ENCODE measurements at regions not wholly inside any gene's neighbourhood (a gene's known extent, or its start where the extent isn't known, plus 50 kb on each side); places are given as distances from the start of the nearest gene placed in this dataset.

- H3K4me3 ChIP-seq (ENCODE audit: low read depth, low read length): no peak overlapping the region
- POLR2A ChIA-PET: no interaction called here
- CTCF ChIA-PET: interaction anchor here (1.4 kb wide), 1 partner anchor 26 kb away, joined by 4 read pairs; no protein-coding TSS in a partner anchor
- DNase-seq (ENCODE audit: low read depth, low spot score): no peak
- no peak for TF ChIP-seq CTCF (IDR thresholded peaks at IDR 0.05; ENCODE audit: insufficient read depth, low read length, missing control alignments)
These were observed 163.5 kb downstream of the AACS start for GRCh38 chr12:125228519-125229260.

DNA sequence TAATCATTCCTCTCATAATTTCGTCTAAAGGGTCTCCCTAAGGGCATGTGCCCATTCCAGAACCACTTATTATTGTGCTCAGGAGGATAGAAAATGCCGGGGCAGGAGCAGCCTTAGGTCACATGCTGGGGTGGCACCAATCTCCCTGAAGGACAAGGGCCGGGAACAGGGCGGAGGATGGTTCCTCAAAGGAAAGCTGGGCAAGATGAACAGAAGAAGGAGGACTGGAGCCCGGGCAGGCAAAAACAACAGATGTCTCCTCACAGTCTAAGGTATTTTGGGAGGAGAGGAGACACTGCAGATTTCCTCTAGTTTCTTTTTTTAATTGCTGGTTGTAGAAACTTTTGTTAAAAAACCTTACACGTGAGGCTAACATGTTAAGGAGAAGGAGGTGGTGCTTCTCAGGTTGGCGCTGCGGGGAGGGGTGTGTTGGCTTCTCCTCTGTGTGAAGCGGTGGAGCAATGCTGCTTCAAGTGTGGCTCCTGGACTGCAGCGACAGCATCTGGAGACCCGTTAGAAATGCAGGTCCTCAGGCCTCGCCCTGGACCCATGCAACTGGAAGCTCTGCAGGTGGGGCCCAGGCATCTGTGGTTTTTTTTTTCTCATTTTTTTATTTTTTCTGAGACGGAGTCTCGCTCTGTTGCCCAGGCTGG is 164.8 kb downstream of the AACS start:
- DNase-seq (ENCODE audit: low read depth, low spot score): no peak
- ChIA-PET CTCF (no interaction called here), POLR2A (no interaction called here)
- TF ChIP-seq CTCF (IDR thresholded peaks at IDR 0.05; ENCODE audit: insufficient read depth, low read length, missing control alignments): no peak
- H3K4me3 ChIP-seq (ENCODE audit: low read depth, low read length): no peak overlapping the region

- no peak for TF ChIP-seq CTCF (IDR thresholded peaks at IDR 0.05; ENCODE audit: insufficient read depth, low read length, missing control alignments)
- ChIA-PET POLR2A (no interaction called here), CTCF (no interaction called here)
- no peak for DNase-seq (ENCODE audit: low read depth, low spot score)
- H3K4me3 ChIP-seq (ENCODE audit: low read depth, low read length): no peak overlapping the region
These were observed 168.1 kb downstream of the AACS start for GRCh38 chr12:125233319-125233718.

- ChIA-PET CTCF (no interaction called here), POLR2A (no interaction called here)
These were observed 174.3 kb downstream of the AACS start for GRCh38 chr12:125239563-125239962.

GRCh38 chr12:125240717-125241116 is 175.5 kb downstream of the AACS start:
- DNase-seq (ENCODE audit: low read depth, low spot score): no peak
- no peak overlapping the region for H3K4me3 ChIP-seq (ENCODE audit: low read depth, low read length)
- no peak for TF ChIP-seq CTCF (IDR thresholded peaks at IDR 0.05; ENCODE audit: insufficient read depth, low read length, missing control alignments)
- POLR2A ChIA-PET: no interaction called here
- CTCF ChIA-PET: no interaction called here

More at GRCh38 chr12:125239563-125239962, 174.3 kb downstream of the AACS start:
- TF ChIP-seq CTCF (IDR thresholded peaks at IDR 0.05; ENCODE audit: insufficient read depth, low read length, missing control alignments): no peak
- no peak for DNase-seq (ENCODE audit: low read depth, low spot score)
- H3K4me3 ChIP-seq (ENCODE audit: low read depth, low read length): no peak overlapping the region

GRCh38 chr12:125243811-125244210 is 178.6 kb downstream of the AACS start:
- DNase-seq (ENCODE audit: low read depth, low spot score): no peak
- POLR2A ChIA-PET: no interaction called here
- CTCF ChIA-PET: no interaction called here
- TF ChIP-seq CTCF (IDR thresholded peaks at IDR 0.05; ENCODE audit: insufficient read depth, low read length, missing control alignments): no peak
- no peak overlapping the region for H3K4me3 ChIP-seq (ENCODE audit: low read depth, low read length)
